Muscle layer of colon (tissue), 2 donors: ENCODE measurements at regions not wholly inside any gene's neighbourhood (a gene's known extent, or its start where the extent isn't known, plus 50 kb on each side); places are given as distances from the start of the nearest gene placed in this dataset.

Source experiments
- H3K27ac ChIP-seq: one replicate; pipeline ENCODE4 v1.7.0; 2013; ENCODE audit warnings: low read depth, mild to moderate bottlenecking, low read length, moderate library complexity
- H3K27me3 ChIP-seq, 2 donors: one replicate each; pipeline ENCODE4 v1.7.0; 2013; ENCODE audit warnings: low read length in 2 of 2, mild to moderate bottlenecking in 2 of 2; ENCODE audit not compliant: insufficient read depth in 2 of 2, control insufficient read depth in 1 of 2
- H3K36me3 ChIP-seq: one replicate; pipeline ENCODE4 v1.7.0; 2013; ENCODE audit warnings: mild to moderate bottlenecking, low read length; ENCODE audit not compliant: insufficient read depth
- H3K4me1 ChIP-seq: one replicate; pipeline ENCODE4 v1.7.0; 2013; ENCODE audit warnings: mild to moderate bottlenecking, low read length; ENCODE audit not compliant: insufficient read depth
- H3K4me3 ChIP-seq, 2 donors: one replicate each; pipeline ENCODE4 v1.7.0; 2013; ENCODE audit warnings: low read length in 2 of 2, low read depth in 1 of 2, mild to moderate bottlenecking in 1 of 2, moderate library complexity in 1 of 2
- H3K9ac ChIP-seq: one replicate; pipeline ENCODE4 v1.7.0; 2013; ENCODE audit warnings: low read length
- H3K9me3 ChIP-seq: one replicate; pipeline ENCODE4 v1.7.0; 2013; ENCODE audit warnings: mild to moderate bottlenecking, low read length
- donor health status: abdominal sarcoma.
- donor health status: Adenocarcinoma of cecum.

GRCh38 chr12:115771601-115772000, 505.9 kb downstream of the MED13L start:
- H3K4me3 ChIP-seq = no peak overlapping the region
- H3K4me1 ChIP-seq = no peaks in the 10 kb centered on the region
- no peak overlapping the region for H3K27ac ChIP-seq
- H3K36me3 ChIP-seq = no peaks in the 10 kb centered on the region
- H3K9me3 ChIP-seq = no peaks in the 10 kb centered on the region
- H3K9ac ChIP-seq = no peak overlapping the region
- H3K27me3 ChIP-seq = no peaks in the 10 kb centered on the region

GRCh38 chr12:115771065-115771464, 506.4 kb downstream of the MED13L start:
- no peaks in the 10 kb centered on the region for H3K9me3 ChIP-seq
- no peaks in the 10 kb centered on the region for H3K4me1 ChIP-seq
- H3K27ac ChIP-seq = no peak overlapping the region
- H3K27me3 ChIP-seq = no peaks in the 10 kb centered on the region
- no peak overlapping the region for H3K9ac ChIP-seq
- no peaks in the 10 kb centered on the region for H3K36me3 ChIP-seq
- no peak overlapping the region for H3K4me3 ChIP-seq

DNA sequence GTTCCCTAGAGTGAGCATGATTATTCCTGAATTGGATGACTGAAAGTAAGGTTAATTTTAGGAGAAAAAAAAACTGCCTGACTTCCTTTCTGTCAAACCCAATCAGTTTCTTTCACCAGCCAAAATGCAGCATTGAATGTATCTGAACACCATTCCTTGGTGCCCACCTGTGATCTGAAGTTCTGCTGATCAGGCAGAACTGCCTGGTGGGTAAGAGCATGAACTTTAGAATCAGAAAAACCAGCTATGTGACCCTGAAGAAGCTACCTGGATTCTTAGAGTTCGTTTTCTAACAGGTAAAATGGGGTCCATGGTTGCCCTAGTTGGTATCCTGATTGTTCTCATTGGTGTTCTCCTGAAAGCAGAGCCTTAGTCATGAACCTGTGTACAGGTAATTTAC, 506.9 kb downstream of the MED13L start:
- Histone ChIP-seq H3K27me3 (no peaks in the 10 kb centered on the region), H3K9ac (no peak overlapping the region), H3K4me1 (no peaks in the 10 kb centered on the region), H3K9me3 (no peaks in the 10 kb centered on the region), H3K27ac (no peak overlapping the region), H3K36me3 (no peaks in the 10 kb centered on the region), H3K4me3 (no peak overlapping the region)

DNA sequence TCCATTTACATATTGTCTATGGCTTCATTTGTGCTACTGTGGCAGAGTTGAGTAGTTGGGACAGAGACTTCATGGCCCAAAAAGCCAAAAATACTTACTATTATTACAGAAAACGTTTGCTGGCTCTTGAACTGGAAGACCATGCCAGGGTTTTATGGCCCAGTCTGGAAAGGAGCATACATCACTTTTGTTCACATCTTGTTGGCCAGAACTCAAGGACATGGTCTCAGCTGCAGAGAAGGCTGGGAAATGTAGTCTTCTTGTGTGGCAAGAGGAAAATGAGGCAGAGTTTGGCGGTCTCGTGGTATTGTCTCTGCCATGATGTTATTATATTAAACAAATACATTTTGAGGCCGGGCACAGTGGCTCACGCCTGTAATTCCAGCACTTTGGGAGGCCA, 509.6 kb downstream of the MED13L start:
- Histone ChIP-seq H3K4me3 (no peak overlapping the region), H3K27ac (no peak overlapping the region)

GRCh38 chr12:115763982-115764621, 513.4 kb downstream of the MED13L start:
- no peaks in the 10 kb centered on the region for H3K36me3 ChIP-seq
- no peaks in the 10 kb centered on the region for H3K4me1 ChIP-seq
- no peak overlapping the region for H3K4me3 ChIP-seq
- H3K9me3 ChIP-seq = no peaks in the 10 kb centered on the region
- H3K27ac ChIP-seq = no peak overlapping the region
- no peaks in the 10 kb centered on the region for H3K27me3 ChIP-seq
- H3K9ac ChIP-seq = no peak overlapping the region

More for the DNA sequence above, 509.6 kb downstream of the MED13L start:
- Histone ChIP-seq H3K36me3 (no peaks in the 10 kb centered on the region), H3K4me1 (no peaks in the 10 kb centered on the region), H3K9me3 (no peaks in the 10 kb centered on the region), H3K27me3 (no peaks in the 10 kb centered on the region), H3K9ac (no peak overlapping the region)

GRCh38 chr12:115763376-115763775, 514.1 kb downstream of the MED13L start:
- Histone ChIP-seq H3K9me3 (no peaks in the 10 kb centered on the region), H3K27ac (no peak overlapping the region), H3K36me3 (no peaks in the 10 kb centered on the region), H3K4me3 (no peak overlapping the region), H3K27me3 (no peaks in the 10 kb centered on the region), H3K9ac (no peak overlapping the region), H3K4me1 (no peaks in the 10 kb centered on the region)

GRCh38 chr12:115762936-115763335, 514.6 kb downstream of the MED13L start:
- Histone ChIP-seq H3K4me1 (no peaks in the 10 kb centered on the region), H3K9me3 (no peaks in the 10 kb centered on the region), H3K9ac (no peak overlapping the region), H3K4me3 (no peak overlapping the region), H3K27ac (no peak overlapping the region), H3K36me3 (no peaks in the 10 kb centered on the region), H3K27me3 (no peaks in the 10 kb centered on the region)

DNA sequence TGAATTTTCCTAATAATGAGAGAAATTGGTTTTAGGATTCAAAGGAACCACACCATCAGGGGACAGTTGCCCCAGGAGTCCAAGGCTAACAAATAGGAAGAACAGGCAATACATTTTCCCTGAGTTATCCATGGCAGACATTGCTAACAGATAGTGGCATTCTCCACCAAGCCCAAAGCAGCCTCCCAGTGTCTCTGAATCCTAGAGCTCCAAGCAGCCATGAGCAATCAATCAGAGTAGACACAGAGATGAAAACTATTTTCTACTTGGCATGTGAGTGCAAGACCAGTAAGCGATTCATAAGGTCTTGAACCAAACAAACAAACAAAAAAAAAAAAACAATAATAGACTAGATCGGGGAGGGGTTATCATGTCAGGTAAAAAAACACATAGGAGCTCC, 515.7 kb downstream of the MED13L start:
- no peak overlapping the region for H3K9ac ChIP-seq
- no peaks in the 10 kb centered on the region for H3K36me3 ChIP-seq

DNA sequence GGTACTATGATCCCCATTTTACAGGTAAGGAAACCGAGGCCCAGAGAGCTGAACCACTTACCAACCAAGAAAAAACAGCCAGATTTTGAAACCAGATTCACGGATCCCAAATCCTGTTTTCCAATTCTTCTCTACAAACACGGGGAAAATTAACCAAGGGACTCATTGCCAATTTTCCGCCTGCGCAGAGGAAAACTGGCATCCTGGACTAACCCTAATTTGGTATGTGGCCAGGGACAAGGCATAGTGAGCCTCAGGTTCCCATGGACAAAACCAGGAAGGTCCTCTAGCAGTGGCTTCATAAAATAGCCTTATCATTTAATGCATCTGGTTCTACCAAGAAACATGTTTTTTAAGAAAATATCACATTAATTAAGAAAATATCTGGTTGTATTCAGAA, 517.3 kb downstream of the MED13L start:
- no peaks in the 10 kb centered on the region for H3K4me1 ChIP-seq
- H3K27me3 ChIP-seq = no peaks in the 10 kb centered on the region
- no peak overlapping the region for H3K4me3 ChIP-seq

More for the DNA sequence above, 515.7 kb downstream of the MED13L start:
- Histone ChIP-seq H3K27me3 (no peaks in the 10 kb centered on the region), H3K9me3 (no peaks in the 10 kb centered on the region), H3K27ac (no peak overlapping the region), H3K4me1 (no peaks in the 10 kb centered on the region), H3K4me3 (no peak overlapping the region)

DNA sequence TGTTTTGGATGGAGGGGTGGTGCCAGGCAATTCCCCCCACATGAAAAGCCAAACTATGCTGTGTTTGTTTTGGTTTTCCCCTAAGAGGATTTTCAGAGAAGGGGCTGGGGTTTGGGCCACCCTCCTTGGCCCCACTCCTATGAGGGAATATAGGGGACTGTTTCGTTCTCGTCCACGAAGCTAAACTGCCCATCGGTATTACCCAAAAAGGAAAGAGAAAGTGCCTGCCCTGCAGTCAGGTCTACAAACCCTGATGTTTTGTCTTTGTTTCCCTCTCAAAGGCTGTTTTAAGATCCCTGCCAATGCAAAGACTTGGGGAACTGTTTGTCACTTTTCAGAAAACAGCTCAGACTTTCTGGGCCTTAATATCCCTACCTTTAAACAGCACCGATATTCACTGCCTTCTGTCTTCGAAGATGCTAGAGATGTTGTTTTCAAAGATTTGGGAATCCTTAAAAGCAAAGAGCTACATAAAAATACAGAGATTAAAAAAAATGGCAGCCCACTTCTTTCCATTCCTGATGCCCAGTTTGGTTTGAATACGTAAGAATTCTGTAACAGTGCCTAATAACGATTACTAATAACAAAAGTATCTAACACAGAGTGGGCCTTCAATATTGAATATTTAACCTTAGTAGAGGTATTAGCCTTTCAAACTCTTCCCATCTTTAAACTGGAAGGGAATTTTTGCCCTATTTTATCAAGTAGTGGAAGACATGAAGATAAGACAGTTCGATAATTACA, 518.4 kb downstream of the MED13L start:
- H3K27ac ChIP-seq = no peak overlapping the region
- H3K36me3 ChIP-seq = no peaks in the 10 kb centered on the region
- H3K4me3 ChIP-seq = no peak overlapping the region

More for the DNA sequence above, 517.3 kb downstream of the MED13L start:
- Histone ChIP-seq H3K36me3 (no peaks in the 10 kb centered on the region), H3K27ac (no peak overlapping the region), H3K9ac (no peak overlapping the region), H3K9me3 (no peaks in the 10 kb centered on the region)

GRCh38 chr12:115758183-115758582, 519.3 kb downstream of the MED13L start:
- no peaks in the 10 kb centered on the region for H3K27me3 ChIP-seq
- H3K36me3 ChIP-seq = no peaks in the 10 kb centered on the region
- no peak overlapping the region for H3K27ac ChIP-seq
- no peaks in the 10 kb centered on the region for H3K9me3 ChIP-seq
- no peak overlapping the region for H3K9ac ChIP-seq
- H3K4me3 ChIP-seq = no peak overlapping the region
- H3K4me1 ChIP-seq = no peaks in the 10 kb centered on the region

More for the DNA sequence above, 518.4 kb downstream of the MED13L start:
- H3K9me3 ChIP-seq = no peaks in the 10 kb centered on the region
- H3K27me3 ChIP-seq = no peaks in the 10 kb centered on the region
- no peak overlapping the region for H3K9ac ChIP-seq
- H3K4me1 ChIP-seq = no peaks in the 10 kb centered on the region

DNA sequence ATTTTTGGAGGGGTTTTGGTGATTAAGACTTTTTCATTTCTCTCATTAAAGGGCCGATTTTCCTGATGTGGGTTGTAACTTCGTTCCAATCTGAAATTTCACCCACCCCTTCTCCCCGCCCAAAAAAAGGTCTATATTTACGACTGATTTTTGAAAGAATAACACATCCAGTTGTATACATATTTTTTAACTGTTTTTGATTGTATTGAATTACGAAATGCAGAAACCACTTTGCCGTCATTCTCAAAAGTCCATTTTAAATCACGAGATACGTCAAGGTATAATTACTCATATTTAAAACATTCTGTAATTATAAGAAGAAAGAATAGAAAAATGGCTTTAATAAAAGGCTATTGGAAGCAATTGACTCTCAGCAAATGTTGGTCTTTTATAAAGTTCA, 520.7 kb downstream of the MED13L start:
- H3K4me1 ChIP-seq = no peaks in the 10 kb centered on the region
- H3K9ac ChIP-seq = no peak overlapping the region
- no peak overlapping the region for H3K27ac ChIP-seq
- H3K9me3 ChIP-seq = no peaks in the 10 kb centered on the region
- no peaks in the 10 kb centered on the region for H3K36me3 ChIP-seq
- H3K4me3 ChIP-seq = no peak overlapping the region
- H3K27me3 ChIP-seq = no peaks in the 10 kb centered on the region
